Fibroblast of the aortic adventitia (primary cell): ENCODE measurements at regions not wholly inside any gene's neighbourhood (a gene's known extent, or its start where the extent isn't known, plus 50 kb on each side); places are given as distances from the start of the nearest gene placed in this dataset.

Experiments
- DNase-seq: peaks from one replicate; pipeline ENCODE4 v3.0.0-alpha.2; 2010; ENCODE audit warnings: low read depth
- H3K4me3 ChIP-seq: 2 replicates; pipeline ENCODE4 v1.5.1; 2011; ENCODE audit warnings: low read depth, mild to moderate bottlenecking, control low read depth, low read length, moderate library complexity
- CTCF ChIP-seq: IDR thresholded peaks from 2 replicates; pipeline ENCODE4 v1.5.1; 2011; ENCODE audit warnings: mild to moderate bottlenecking, low read length, control low read depth, inconsistent platforms; ENCODE audit not compliant: insufficient read depth

- no peak for DNase-seq
- TF ChIP-seq CTCF: no peak
- no peak overlapping the region for H3K4me3 ChIP-seq
Observed at GRCh38 chr1:208895181-208895580, 651.0 kb upstream of the PLXNA2 start.

GRCh38 chr1:208895820-208896219 is 651.6 kb upstream of the PLXNA2 start:
- no peak overlapping the region for H3K4me3 ChIP-seq
- TF ChIP-seq CTCF: no peak
- no peak for DNase-seq

DNA sequence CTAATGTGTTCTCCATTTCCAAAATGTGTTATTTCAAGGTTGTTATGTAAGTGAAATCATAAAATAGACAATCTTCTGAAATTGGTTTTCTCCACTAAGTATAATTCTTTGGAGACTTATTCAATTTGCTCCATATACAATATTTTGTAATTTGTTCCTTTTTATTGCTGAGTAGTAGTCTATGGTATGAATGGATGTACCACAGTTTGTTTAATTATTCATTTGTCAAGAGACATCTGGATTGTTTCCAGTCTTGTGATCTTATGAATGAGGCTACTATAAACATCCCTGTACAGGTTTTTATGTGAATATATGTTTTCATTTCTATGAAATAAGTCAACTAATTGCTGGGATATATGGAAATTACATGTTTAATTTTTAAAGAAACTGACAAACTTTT is 652.6 kb upstream of the PLXNA2 start:
- DNase-seq: no peak
- no peak for TF ChIP-seq CTCF
- no peak overlapping the region for H3K4me3 ChIP-seq

GRCh38 chr1:208899438-208899837 is 655.3 kb upstream of the PLXNA2 start:
- no peak for DNase-seq
- no peak overlapping the region for H3K4me3 ChIP-seq
- no peak for TF ChIP-seq CTCF

- no peak for DNase-seq
- no peak for TF ChIP-seq CTCF
- H3K4me3 ChIP-seq: no peak overlapping the region
Observed at GRCh38 chr1:208903251-208903905, 659.2 kb upstream of the PLXNA2 start.

DNA sequence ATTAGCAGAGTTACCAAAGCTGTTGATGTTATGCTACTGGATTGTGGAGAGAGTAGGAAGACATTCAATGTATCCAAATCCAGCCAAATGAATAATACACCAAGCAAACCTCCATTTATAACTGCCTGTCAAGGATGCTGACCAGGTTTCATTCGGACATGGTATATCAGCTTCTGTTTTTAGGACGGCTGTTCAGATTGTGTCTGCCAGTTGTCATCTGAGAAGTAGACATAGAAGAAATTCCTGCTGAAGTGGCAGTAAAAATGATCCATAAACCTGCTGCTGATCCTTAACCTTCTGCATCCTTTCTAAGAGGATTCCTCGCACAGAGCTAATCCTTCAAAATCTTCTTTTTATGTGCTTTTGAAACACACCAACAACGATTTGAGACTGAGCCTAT is 663.6 kb upstream of the PLXNA2 start:
- no peak for DNase-seq
- no peak overlapping the region for H3K4me3 ChIP-seq
- TF ChIP-seq CTCF: no peak
